ENCODE measurements at regions not wholly inside any gene's neighbourhood (a gene's known extent, or its start where the extent isn't known, plus 50 kb on each side); places are given as distances from the start of the nearest gene placed in this dataset.

DNA sequence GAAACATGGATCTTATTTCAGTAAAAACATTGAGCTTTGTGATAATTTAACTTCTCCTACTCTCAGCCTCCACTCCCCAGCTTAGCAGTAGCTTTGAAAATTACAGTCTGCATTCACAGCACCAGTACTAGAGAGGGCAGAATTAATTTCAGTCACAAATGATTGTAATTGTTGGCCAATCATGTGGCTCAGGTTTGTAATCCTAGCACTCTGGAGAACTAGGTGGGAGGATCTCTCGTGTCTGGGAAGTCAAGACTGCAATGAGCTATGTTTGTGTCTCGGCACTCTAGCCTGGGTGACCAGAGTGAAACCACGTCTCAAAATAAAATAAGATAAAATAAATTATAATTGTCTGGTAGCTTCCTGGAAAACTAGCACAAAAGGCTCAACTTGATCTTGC is 620.9 kb downstream of the TNS3 start:
- DNase-seq = no peak
- H3K4me3 Mint-ChIP-seq (ENCODE audit: low read depth, unreplicated experiment) = no peak overlapping the region
- H3K36me3 Mint-ChIP-seq (ENCODE audit: insufficient read depth, unreplicated experiment) = no peaks in the 10 kb centered on the region
- BruUV-seq (replicated peaks) = no TSS peak
- H3K27ac Mint-ChIP-seq (ENCODE audit: unreplicated experiment) = no peak overlapping the region
- CTCF ChIA-PET = interaction anchor here (1.0 kb wide), 1 partner anchor 11 kb away, joined by 3 read pairs; no protein-coding TSS in a partner anchor
- TF ChIP-seq, protein P1, sequence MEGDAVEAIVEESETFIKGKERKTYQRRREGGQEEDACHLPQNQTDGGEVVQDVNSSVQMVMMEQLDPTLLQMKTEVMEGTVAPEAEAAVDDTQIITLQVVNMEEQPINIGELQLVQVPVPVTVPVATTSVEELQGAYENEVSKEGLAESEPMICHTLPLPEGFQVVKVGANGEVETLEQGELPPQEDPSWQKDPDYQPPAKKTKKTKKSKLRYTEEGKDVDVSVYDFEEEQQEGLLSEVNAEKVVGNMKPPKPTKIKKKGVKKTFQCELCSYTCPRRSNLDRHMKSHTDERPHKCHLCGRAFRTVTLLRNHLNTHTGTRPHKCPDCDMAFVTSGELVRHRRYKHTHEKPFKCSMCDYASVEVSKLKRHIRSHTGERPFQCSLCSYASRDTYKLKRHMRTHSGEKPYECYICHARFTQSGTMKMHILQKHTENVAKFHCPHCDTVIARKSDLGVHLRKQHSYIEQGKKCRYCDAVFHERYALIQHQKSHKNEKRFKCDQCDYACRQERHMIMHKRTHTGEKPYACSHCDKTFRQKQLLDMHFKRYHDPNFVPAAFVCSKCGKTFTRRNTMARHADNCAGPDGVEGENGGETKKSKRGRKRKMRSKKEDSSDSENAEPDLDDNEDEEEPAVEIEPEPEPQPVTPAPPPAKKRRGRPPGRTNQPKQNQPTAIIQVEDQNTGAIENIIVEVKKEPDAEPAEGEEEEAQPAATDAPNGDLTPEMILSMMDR (IDR thresholded peaks at IDR 0.05; ENCODE audit: unreplicated experiment) = no peak
- H3K4me1 Mint-ChIP-seq (ENCODE audit: low read depth, unreplicated experiment) = no peaks in the 10 kb centered on the region
- peaks cover 20% of the 10 kb centered on the region for H3K9me3 Mint-ChIP-seq (ENCODE audit: low read depth, unreplicated experiment)
- intact Hi-C loops (cut with micrococcal nuclease; ENCODE audit: unreplicated experiment) = loop anchor here (10.0 kb wide), 1 partner anchor 1046 kb away; no protein-coding TSS in a partner anchor
- no peaks in the 10 kb centered on the region for H3K27me3 Mint-ChIP-seq (ENCODE audit: unreplicated experiment)

DNA sequence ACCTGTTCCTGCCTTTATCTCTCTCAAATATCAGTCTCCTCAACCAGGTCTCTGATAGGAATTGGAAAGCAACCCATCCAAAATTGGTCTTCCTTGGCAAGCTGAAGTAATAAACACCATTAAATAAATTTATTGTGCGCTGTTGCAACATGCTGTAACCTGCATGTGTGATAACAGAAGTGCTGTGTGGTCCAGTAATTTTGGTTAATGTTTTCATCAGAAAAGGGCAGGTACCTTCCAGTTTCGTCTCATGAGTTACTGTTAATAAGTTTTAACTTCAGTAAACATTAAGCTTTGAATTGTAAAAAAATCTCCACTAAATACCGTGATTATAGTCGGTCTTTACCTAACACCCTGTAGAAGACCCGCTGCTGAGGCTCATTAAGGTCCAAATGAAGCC is 624.7 kb downstream of the TNS3 start:
- Mint-ChIP-seq H3K4me1 (ENCODE audit: low read depth, unreplicated experiment) (no peaks in the 10 kb centered on the region), H3K27me3 (ENCODE audit: unreplicated experiment) (no peaks in the 10 kb centered on the region), H3K4me3 (ENCODE audit: low read depth, unreplicated experiment) (no peak overlapping the region), H3K36me3 (ENCODE audit: insufficient read depth, unreplicated experiment) (no peaks in the 10 kb centered on the region), H3K27ac (ENCODE audit: unreplicated experiment) (no peak overlapping the region), H3K9me3 (ENCODE audit: low read depth, unreplicated experiment) (peaks cover 3% of the 10 kb centered on the region)
- no TSS peak for BruUV-seq (replicated peaks)
- TF ChIP-seq, protein P1 (IDR thresholded peaks at IDR 0.05; ENCODE audit: unreplicated experiment) = no peak
- DNase-seq = no peak
- intact Hi-C loops (cut with micrococcal nuclease; ENCODE audit: unreplicated experiment) = no loop called here
- CTCF ChIA-PET = no interaction called here

DNA sequence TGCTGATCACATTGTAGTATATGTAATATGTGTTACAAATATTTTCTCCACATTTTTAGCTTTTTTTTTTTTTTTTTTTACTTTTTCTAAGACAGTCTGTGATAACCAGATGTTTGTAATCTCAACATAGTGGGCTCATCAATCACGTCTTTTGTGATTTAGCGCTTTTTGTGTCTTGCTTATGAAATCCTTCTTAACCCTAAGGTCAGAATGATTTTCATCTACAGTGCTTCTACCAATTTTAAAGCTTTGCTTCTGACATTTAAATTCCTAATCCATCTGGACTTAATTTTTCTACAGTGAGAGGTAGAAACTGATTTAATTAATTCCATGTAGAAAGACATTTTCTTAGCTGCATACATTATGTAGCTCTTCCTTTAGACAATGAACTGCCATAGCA is 626.4 kb downstream of the TNS3 start:
- no peaks in the 10 kb centered on the region for H3K36me3 Mint-ChIP-seq (ENCODE audit: insufficient read depth, unreplicated experiment)
- no peak overlapping the region for H3K4me3 Mint-ChIP-seq (ENCODE audit: low read depth, unreplicated experiment)
- no peaks in the 10 kb centered on the region for H3K27me3 Mint-ChIP-seq (ENCODE audit: unreplicated experiment)
- TF ChIP-seq, protein P1 (IDR thresholded peaks at IDR 0.05; ENCODE audit: unreplicated experiment) = no peak
- CTCF ChIA-PET = interaction anchor here (0.7 to 1.4 kb wide), 2 partner anchors 14 to 236 kb away, joined by 3 to 5 read pairs; no protein-coding TSS in a partner anchor
- peaks cover 3% of the 10 kb centered on the region for H3K9me3 Mint-ChIP-seq (ENCODE audit: low read depth, unreplicated experiment)
- no peak overlapping the region for H3K27ac Mint-ChIP-seq (ENCODE audit: unreplicated experiment)
- no peaks in the 10 kb centered on the region for H3K4me1 Mint-ChIP-seq (ENCODE audit: low read depth, unreplicated experiment)
- no TSS peak for BruUV-seq (replicated peaks)
- intact Hi-C loops (cut with micrococcal nuclease; ENCODE audit: unreplicated experiment) = no loop called here
- DNase-seq = no peak

DNA sequence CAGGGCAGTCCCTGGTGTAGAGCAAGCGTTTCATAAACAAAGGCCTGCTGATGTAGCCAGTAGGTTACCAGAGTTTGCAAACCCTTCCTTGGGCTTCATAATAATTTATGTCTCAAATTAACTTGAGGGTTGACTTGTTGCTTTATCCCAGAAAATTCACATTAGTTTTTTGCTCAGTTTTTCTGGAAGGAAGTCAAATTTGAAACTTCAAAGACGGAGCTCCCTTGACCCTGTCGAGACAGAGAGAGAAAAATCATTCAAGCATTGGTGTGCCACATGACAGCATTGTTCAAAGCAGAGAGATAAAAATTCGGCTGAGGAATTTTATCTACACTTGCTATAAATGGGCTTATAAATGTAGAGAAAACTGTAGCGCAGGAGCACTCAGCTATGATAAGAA is 627.7 kb downstream of the TNS3 start:
- no peak overlapping the region for H3K4me3 Mint-ChIP-seq (ENCODE audit: low read depth, unreplicated experiment)
- H3K27me3 Mint-ChIP-seq (ENCODE audit: unreplicated experiment) = no peaks in the 10 kb centered on the region
- BruUV-seq (replicated peaks) = no TSS peak
- H3K9me3 Mint-ChIP-seq (ENCODE audit: low read depth, unreplicated experiment) = peaks cover under 1% of the 10 kb centered on the region
- TF ChIP-seq, protein P1 (IDR thresholded peaks at IDR 0.05; ENCODE audit: unreplicated experiment) = no peak
- CTCF ChIA-PET = interaction anchor here (1.1 kb wide), 1 partner anchor 16 kb away, joined by 3 read pairs; no protein-coding TSS in a partner anchor
- no peaks in the 10 kb centered on the region for H3K36me3 Mint-ChIP-seq (ENCODE audit: insufficient read depth, unreplicated experiment)
- H3K4me1 Mint-ChIP-seq (ENCODE audit: low read depth, unreplicated experiment) = no peaks in the 10 kb centered on the region
- no peak for DNase-seq
- intact Hi-C loops (cut with micrococcal nuclease; ENCODE audit: unreplicated experiment) = no loop called here
- H3K27ac Mint-ChIP-seq (ENCODE audit: unreplicated experiment) = no peak overlapping the region

All from Calu3 (cell line).